ENCODE measurements at regions not wholly inside any gene's neighbourhood (a gene's known extent, or its start where the extent isn't known, plus 50 kb on each side); places are given as distances from the start of the nearest gene placed in this dataset.

DNA sequence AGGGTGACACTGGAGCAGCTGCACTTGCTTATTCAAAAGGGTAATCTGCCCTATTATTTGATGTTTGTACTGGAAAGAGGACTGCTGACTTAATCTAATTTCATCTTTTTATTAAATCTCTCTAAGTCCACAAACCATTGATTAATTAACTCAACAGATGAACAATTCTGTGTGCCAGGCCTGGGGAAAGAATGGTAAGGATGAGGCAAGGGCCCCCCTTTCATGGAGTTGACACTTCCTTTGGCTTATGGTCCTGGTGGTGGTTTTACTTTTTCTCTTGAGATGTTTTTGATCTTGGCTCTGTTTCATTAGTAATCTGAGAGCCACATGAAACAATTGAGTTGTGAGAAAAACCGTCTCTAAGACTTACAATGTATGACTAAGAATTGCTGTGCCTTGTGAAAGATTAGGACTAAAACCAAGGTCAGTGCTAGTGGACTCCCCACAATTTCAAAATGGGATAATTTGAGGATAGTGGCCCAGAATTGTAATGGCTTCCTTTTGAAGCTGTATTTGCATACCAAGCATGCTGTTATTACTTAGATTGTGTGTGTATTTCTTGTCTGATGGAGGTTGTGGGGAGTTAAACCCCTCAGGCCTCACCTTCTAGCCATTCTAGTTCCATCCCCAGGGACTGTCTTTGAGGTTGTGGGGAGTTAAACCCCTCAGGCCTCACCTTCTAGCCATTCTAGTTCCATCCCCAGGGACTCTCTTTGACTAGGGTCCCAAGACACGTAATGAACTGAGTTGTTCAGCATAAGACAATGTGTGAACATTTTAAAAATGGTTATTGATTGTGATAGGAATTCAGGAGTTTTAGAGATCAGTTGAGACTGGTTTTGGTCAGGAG, 52.5 kb upstream of the EVL start:
- H4K20me1 ChIP-seq (ENCODE audit: insufficient read depth, low read length): no peaks in the 10 kb centered on the region
- no peak overlapping the region for H3K4me2 ChIP-seq (ENCODE audit: low read length)
- no peaks in the 10 kb centered on the region for H3K36me3 ChIP-seq (replicated peaks; ENCODE audit: low read depth, low read length)
- TF ChIP-seq, protein P1, sequence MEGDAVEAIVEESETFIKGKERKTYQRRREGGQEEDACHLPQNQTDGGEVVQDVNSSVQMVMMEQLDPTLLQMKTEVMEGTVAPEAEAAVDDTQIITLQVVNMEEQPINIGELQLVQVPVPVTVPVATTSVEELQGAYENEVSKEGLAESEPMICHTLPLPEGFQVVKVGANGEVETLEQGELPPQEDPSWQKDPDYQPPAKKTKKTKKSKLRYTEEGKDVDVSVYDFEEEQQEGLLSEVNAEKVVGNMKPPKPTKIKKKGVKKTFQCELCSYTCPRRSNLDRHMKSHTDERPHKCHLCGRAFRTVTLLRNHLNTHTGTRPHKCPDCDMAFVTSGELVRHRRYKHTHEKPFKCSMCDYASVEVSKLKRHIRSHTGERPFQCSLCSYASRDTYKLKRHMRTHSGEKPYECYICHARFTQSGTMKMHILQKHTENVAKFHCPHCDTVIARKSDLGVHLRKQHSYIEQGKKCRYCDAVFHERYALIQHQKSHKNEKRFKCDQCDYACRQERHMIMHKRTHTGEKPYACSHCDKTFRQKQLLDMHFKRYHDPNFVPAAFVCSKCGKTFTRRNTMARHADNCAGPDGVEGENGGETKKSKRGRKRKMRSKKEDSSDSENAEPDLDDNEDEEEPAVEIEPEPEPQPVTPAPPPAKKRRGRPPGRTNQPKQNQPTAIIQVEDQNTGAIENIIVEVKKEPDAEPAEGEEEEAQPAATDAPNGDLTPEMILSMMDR (IDR thresholded peaks at IDR 0.05; ENCODE audit: low read depth, low read length): no peak
- no peak for TF ChIP-seq EZH2phosphoT487 (IDR thresholded peaks at IDR 0.05; ENCODE audit: low read depth)
- no peak overlapping the region for H3K27ac ChIP-seq (ENCODE audit: low read length)
- no peaks in the 10 kb centered on the region for H3K9me3 ChIP-seq (ENCODE audit: insufficient read depth, low read length)
- H3K4me1 ChIP-seq (ENCODE audit: low read length): peaks cover 27% of the 10 kb centered on the region
- no peak overlapping the region for H3K9ac ChIP-seq (ENCODE audit: low read length)
- H2AFZ ChIP-seq (ENCODE audit: low read depth, low read length): no peak overlapping the region
- H3K27me3 ChIP-seq (ENCODE audit: low read depth, low read length): no peaks in the 10 kb centered on the region
- no peak overlapping the region for H3K4me3 ChIP-seq (ENCODE audit: low read length)
- H3K79me2 ChIP-seq (ENCODE audit: low read length): 0 out of 2 replicates have a peak, but pooled peaks cover 2% of the 10 kb centered on the region

DNA sequence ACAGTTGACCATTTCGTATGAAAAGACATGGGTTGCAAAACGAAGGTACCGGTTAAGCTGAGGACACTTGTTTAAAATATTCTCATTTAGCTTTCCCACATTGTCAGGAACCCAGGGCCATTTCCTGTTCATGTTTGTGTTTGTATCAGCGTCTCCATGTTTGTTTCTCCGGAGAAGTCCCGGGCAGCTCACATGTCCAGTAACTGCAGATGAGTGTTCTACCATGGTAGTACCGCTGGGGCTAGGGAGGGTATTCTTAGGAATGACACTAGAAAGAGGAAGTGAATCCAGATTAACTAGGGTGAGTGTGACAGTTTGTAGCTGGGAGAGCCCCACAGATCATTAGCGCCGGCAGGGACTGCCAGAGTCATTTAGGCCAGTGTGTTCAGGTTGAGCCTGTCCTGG, 50.0 kb upstream of the EVL start:
- H3K27ac ChIP-seq (ENCODE audit: low read length): no peak overlapping the region
- no peaks in the 10 kb centered on the region for H4K20me1 ChIP-seq (ENCODE audit: insufficient read depth, low read length)
- peak overlapping the region; percentile 34 for H3K4me2 ChIP-seq (ENCODE audit: low read length)
- TF ChIP-seq EZH2phosphoT487 (IDR thresholded peaks at IDR 0.05; ENCODE audit: low read depth): no peak
- TF ChIP-seq, protein P1 (IDR thresholded peaks at IDR 0.05; ENCODE audit: low read depth, low read length): no peak
- 0 out of 2 replicates have a peak, but pooled peaks cover 2% of the 10 kb centered on the region for H3K79me2 ChIP-seq (ENCODE audit: low read length)
- H3K9me3 ChIP-seq (ENCODE audit: insufficient read depth, low read length): no peaks in the 10 kb centered on the region
- H2AFZ ChIP-seq (ENCODE audit: low read depth, low read length): no peak overlapping the region
- H3K27me3 ChIP-seq (ENCODE audit: low read depth, low read length): no peaks in the 10 kb centered on the region
- H3K9ac ChIP-seq (ENCODE audit: low read length): no peak overlapping the region
- no peaks in the 10 kb centered on the region for H3K36me3 ChIP-seq (replicated peaks; ENCODE audit: low read depth, low read length)
- H3K4me1 ChIP-seq (ENCODE audit: low read length): peaks cover 14% of the 10 kb centered on the region
- no peak overlapping the region for H3K4me3 ChIP-seq (ENCODE audit: low read length)
